Suprapubic skin (tissue), 4 donors: ENCODE measurements at regions not wholly inside any gene's neighbourhood (a gene's known extent, or its start where the extent isn't known, plus 50 kb on each side); places are given as distances from the start of the nearest gene placed in this dataset.
"Not testable (repeated sequence)": the region's sequence is repeated elsewhere in the genome, so short reads cannot be mapped to it uniquely, and the experiment has no call there.

Source experiments
- DNase-seq, 2 donors: peaks; one replicate each; pipeline ENCODE4 v3.0.0-alpha.2; 2019; ENCODE audit warnings: low spot score in 2 of 2
- H3K27ac ChIP-seq: fragments of 200-600 bp; sonication (generic); one replicate; pipeline ENCODE4 v1.5.1; 2019
- H3K27me3 ChIP-seq: fragments of 200-600 bp; sonication (generic); one replicate; pipeline ENCODE4 v1.5.1; 2019
- H3K36me3 ChIP-seq: fragments of 200-600 bp; sonication (generic); one replicate; pipeline ENCODE4 v1.5.1; 2019
- H3K4me1 ChIP-seq: fragments of 200-600 bp; sonication (generic); one replicate; pipeline ENCODE4 v1.5.1; 2019
- H3K4me3 ChIP-seq: fragments of 200-600 bp; sonication (generic); one replicate; pipeline ENCODE4 v1.5.1; 2019; ENCODE audit warnings: mild to moderate bottlenecking
- H3K9me3 ChIP-seq: fragments of 200-600 bp; sonication (generic); one replicate; pipeline ENCODE4 v1.5.1; 2019
- CTCF ChIP-seq, 2 donors: fragments of 200-600 bp in 1 of 2; fragments of 450-650 bp in 1 of 2; sonication (generic) in 1 of 2; IDR thresholded peaks; one replicate each; pipeline ENCODE4 v1.5.1; 2016 to 2019; ENCODE audit warnings: antibody characterized with exemption in 2 of 2, mild to moderate bottlenecking in 1 of 2, moderate library complexity in 1 of 2
- EP300 ChIP-seq: sonication (generic); formaldehyde crosslinking; IDR thresholded peaks from one replicate; pipeline ENCODE4 v1.6.1; 2017; ENCODE audit warnings: antibody characterized with exemption
- POLR2A ChIP-seq, 2 donors: fragments of 450-650 bp; IDR thresholded peaks; one replicate each; pipeline ENCODE4 v1.6.1; 2017; ENCODE audit warnings: antibody characterized with exemption in 2 of 2, mild to moderate bottlenecking in 2 of 2, moderate library complexity in 2 of 2
- POLR2AphosphoS5 ChIP-seq, 3 donors: sonication (generic); formaldehyde crosslinking; IDR thresholded peaks; one replicate each; pipeline ENCODE4 v1.6.1; 2017; ENCODE audit warnings: antibody characterized with exemption in 3 of 3
- WGBS: methylation state at CpG from one replicate; pipeline ENCODE4 v1.1.5; 2018; 5-methylcytosine and 5-hydroxymethylcytosine counted together

GRCh38 chr13:90938848-90939247 is 408.6 kb upstream of the MIR17HG start:
- DNase-seq: no peak
- TF ChIP-seq CTCF (IDR thresholded peaks at IDR 0.05): no peak
- no peak for TF ChIP-seq POLR2AphosphoS5 (IDR thresholded peaks at IDR 0.05)
- no peak for TF ChIP-seq POLR2A (IDR thresholded peaks at IDR 0.05)
- TF ChIP-seq EP300: no peak

GRCh38 chr13:90943946-90944345 is 403.5 kb upstream of the MIR17HG start:
- Histone ChIP-seq H3K27ac (no peak overlapping the region), H3K4me3 (no peak overlapping the region), H3K36me3 (no peaks in the 10 kb centered on the region), H3K9me3 (no peaks in the 10 kb centered on the region), H3K4me1 (no peaks in the 10 kb centered on the region), H3K27me3 (no peaks in the 10 kb centered on the region)
- DNase-seq: no peak
- WGBS: 73% methylated on average over 4 of the region's 4 CpGs
- TF ChIP-seq CTCF (IDR thresholded peaks at IDR 0.05): no peak
- no peak for TF ChIP-seq EP300
- no peak for TF ChIP-seq POLR2A (IDR thresholded peaks at IDR 0.05)
- TF ChIP-seq POLR2AphosphoS5 (IDR thresholded peaks at IDR 0.05): no peak

More at GRCh38 chr13:90938848-90939247, 408.6 kb upstream of the MIR17HG start:
- Histone ChIP-seq H3K27me3 (no peaks in the 10 kb centered on the region), H3K4me1 (no peaks in the 10 kb centered on the region), H3K9me3 (no peaks in the 10 kb centered on the region), H3K4me3 (no peak overlapping the region), H3K36me3 (no peaks in the 10 kb centered on the region), H3K27ac (no peak overlapping the region)

- H3K4me1 ChIP-seq, DNase-seq, H3K27ac ChIP-seq, H3K9me3 ChIP-seq, H3K36me3 ChIP-seq, H3K4me3 ChIP-seq, H3K27me3 ChIP-seq: not testable (repeated sequence)
- 95% methylated on average over 3 of the region's 3 CpGs for WGBS
These were observed 402.3 kb upstream of the MIR17HG start for GRCh38 chr13:90945146-90945545.

- not testable (repeated sequence) for DNase-seq, H3K27ac ChIP-seq, H3K4me3 ChIP-seq, H3K9me3 ChIP-seq, H3K27me3 ChIP-seq, H3K4me1 ChIP-seq, H3K36me3 ChIP-seq
- WGBS: 66% methylated on average over 5 of the region's 5 CpGs
These were observed 401.4 kb upstream of the MIR17HG start for GRCh38 chr13:90946125-90946524.

- no peaks in the 10 kb centered on the region for H3K27me3 ChIP-seq
- no peaks in the 10 kb centered on the region for H3K9me3 ChIP-seq
- H3K36me3 ChIP-seq: no peaks in the 10 kb centered on the region
- DNase-seq: no peak
- H3K4me3 ChIP-seq: no peak overlapping the region
- H3K27ac ChIP-seq: no peak overlapping the region
- WGBS: 93% methylated on average over 2 of the region's 2 CpGs
- TF ChIP-seq EP300: no peak
- TF ChIP-seq POLR2AphosphoS5 (IDR thresholded peaks at IDR 0.05): no peak
- TF ChIP-seq CTCF (IDR thresholded peaks at IDR 0.05): no peak
- TF ChIP-seq POLR2A (IDR thresholded peaks at IDR 0.05): no peak
- H3K4me1 ChIP-seq: no peaks in the 10 kb centered on the region
These were observed 399.5 kb upstream of the MIR17HG start for GRCh38 chr13:90947976-90948375.

GRCh38 chr13:90950160-90950559 is 397.3 kb upstream of the MIR17HG start:
- Histone ChIP-seq H3K4me1 (no peaks in the 10 kb centered on the region), H3K9me3 (no peaks in the 10 kb centered on the region), H3K27ac (no peak overlapping the region), H3K27me3 (no peaks in the 10 kb centered on the region), H3K4me3 (no peak overlapping the region), H3K36me3 (no peaks in the 10 kb centered on the region)
- no peak for DNase-seq
- WGBS: 88% methylated on average over 1 of the region's 1 CpG
- no peak for TF ChIP-seq EP300
- TF ChIP-seq POLR2AphosphoS5 (IDR thresholded peaks at IDR 0.05): no peak
- no peak for TF ChIP-seq CTCF (IDR thresholded peaks at IDR 0.05)
- TF ChIP-seq POLR2A (IDR thresholded peaks at IDR 0.05): no peak
